H9 (cell line): ENCODE measurements at regions not wholly inside any gene's neighbourhood (a gene's known extent, or its start where the extent isn't known, plus 50 kb on each side); places are given as distances from the start of the nearest gene placed in this dataset.

Experiments
- DNase-seq: peaks from one replicate; pipeline ENCODE4 v3.0.0-alpha.2; 2017
- H2AFZ ChIP-seq: one replicate; pipeline ENCODE4 v1.6.1; 2013; ENCODE audit warnings: mild to moderate bottlenecking, low read length, control low read depth, moderate library complexity
- H2AK5ac ChIP-seq: 2 replicates; pipeline ENCODE4 v1.6.1; 2013; ENCODE audit warnings: low read length, control low read depth, mixed read lengths; ENCODE audit not compliant: insufficient read length
- H2BK120ac ChIP-seq: one replicate; pipeline ENCODE4 v1.6.1; 2013; ENCODE audit warnings: low read depth, mild to moderate bottlenecking, low read length, control low read depth, inconsistent platforms; ENCODE audit not compliant: poor library complexity, severe bottlenecking
- H2BK12ac ChIP-seq: 2 replicates; pipeline ENCODE4 v1.6.1; 2013; ENCODE audit warnings: low read length, control low read depth, mixed read lengths, low read depth; ENCODE audit not compliant: insufficient read length
- H2BK15ac ChIP-seq: 2 replicates; pipeline ENCODE4 v1.6.1; 2013; ENCODE audit warnings: low read depth, low read length, control low read depth
- H2BK20ac ChIP-seq: one replicate; pipeline ENCODE4 v1.6.1; 2013; ENCODE audit warnings: low read depth, mild to moderate bottlenecking, low read length, control low read depth, inconsistent platforms; ENCODE audit not compliant: poor library complexity, severe bottlenecking
- H2BK5ac ChIP-seq: 2 replicates; pipeline ENCODE4 v1.6.1; 2013; ENCODE audit warnings: low read length, control low read depth, mixed read lengths; ENCODE audit not compliant: insufficient read length
- H3K14ac ChIP-seq: 2 replicates; pipeline ENCODE4 v1.6.1; 2013; ENCODE audit warnings: low read length, control low read depth; ENCODE audit not compliant: insufficient read depth
- H3K18ac ChIP-seq: 2 replicates; pipeline ENCODE4 v1.6.1; 2013; ENCODE audit warnings: low read depth, mild to moderate bottlenecking, mixed read lengths, low read length, control low read depth; ENCODE audit not compliant: insufficient read length
- H3K23ac ChIP-seq: 2 replicates; pipeline ENCODE4 v1.6.1; 2013; ENCODE audit warnings: low read length, control low read depth, mixed read lengths, low read depth; ENCODE audit not compliant: insufficient read length
- H3K23me2 ChIP-seq: 2 replicates; pipeline ENCODE4 v1.6.1; 2013; ENCODE audit warnings: low read depth, mild to moderate bottlenecking, mixed read lengths, low read length, control low read depth; ENCODE audit not compliant: insufficient read length, poor library complexity, severe bottlenecking
- H3K27ac ChIP-seq: 2 replicates; pipeline ENCODE4 v1.5.1; 2013; ENCODE audit warnings: low read length, control low read depth, mixed read lengths, low read depth; ENCODE audit not compliant: insufficient read length
- H3K27me3 ChIP-seq: 2 replicates; pipeline ENCODE4 v1.6.1; 2013; ENCODE audit warnings: low read length, control low read depth, inconsistent platforms; ENCODE audit not compliant: insufficient read depth
- H3K4ac ChIP-seq: 2 replicates; pipeline ENCODE4 v1.6.1; 2013; ENCODE audit warnings: low read depth, mild to moderate bottlenecking, control low read depth, inconsistent platforms, low read length, moderate library complexity
- H3K4me1 ChIP-seq: 2 replicates; pipeline ENCODE4 v1.6.1; 2013; ENCODE audit warnings: low read length, control low read depth, inconsistent platforms; ENCODE audit not compliant: insufficient read depth
- H3K4me2 ChIP-seq: 2 replicates; pipeline ENCODE4 v1.6.1; 2013; ENCODE audit warnings: low read length, control low read depth, mixed read lengths; ENCODE audit not compliant: insufficient read length, insufficient read depth
- H3K56ac ChIP-seq: 2 replicates; pipeline ENCODE4 v1.6.1; 2013; ENCODE audit warnings: low read depth, mild to moderate bottlenecking, mixed read lengths, low read length, control low read depth; ENCODE audit not compliant: insufficient read length
- H3K79me1 ChIP-seq: 2 replicates; pipeline ENCODE4 v1.6.1; 2013; ENCODE audit warnings: low read depth, mild to moderate bottlenecking, moderate library complexity, low read length, control low read depth, inconsistent platforms; ENCODE audit not compliant: insufficient read depth, poor library complexity, severe bottlenecking
- H3K79me2 ChIP-seq: 2 replicates; pipeline ENCODE4 v1.6.1; 2013; ENCODE audit warnings: low read length, control low read depth, inconsistent platforms; ENCODE audit not compliant: insufficient read depth
- H3K9ac ChIP-seq: 2 replicates; pipeline ENCODE4 v1.6.1; 2013; ENCODE audit warnings: low read length, control low read depth, mixed read lengths; ENCODE audit not compliant: insufficient read length; ENCODE audit errors: extremely low read depth
- H3K9me3 ChIP-seq: one replicate; pipeline ENCODE4 v1.6.1; 2013; ENCODE audit warnings: low read depth, low read length, inconsistent platforms; ENCODE audit not compliant: control insufficient read depth
- H3T11ph ChIP-seq: one replicate; pipeline ENCODE4 v1.6.1; 2013; ENCODE audit warnings: mild to moderate bottlenecking, low read length, control low read depth, inconsistent platforms
- H4K20me1 ChIP-seq: one replicate; pipeline ENCODE4 v1.6.1; 2013; ENCODE audit not compliant: control insufficient read depth, insufficient read length, insufficient read depth
- H4K5ac ChIP-seq: 2 replicates; pipeline ENCODE4 v1.6.1; 2013; ENCODE audit warnings: low read depth, mild to moderate bottlenecking, mixed read lengths, low read length, control low read depth; ENCODE audit not compliant: insufficient read length
- H4K8ac ChIP-seq: replicated peaks from 2 replicates; pipeline ENCODE4 v1.6.1; 2013; ENCODE audit warnings: low read length, control low read depth, mixed read lengths, low read depth; ENCODE audit not compliant: insufficient read length
- H4K91ac ChIP-seq: 2 replicates; pipeline ENCODE4 v1.6.1; 2013; ENCODE audit warnings: low read depth, mild to moderate bottlenecking, moderate library complexity, mixed read lengths, low read length, control low read depth; ENCODE audit not compliant: insufficient read length
- H3K27ac Mint-ChIP-seq, 3 experiments: 2 replicates in 2 of 3; 3 replicates in 1 of 3; pipeline ENCODE4 v1.8.0; 2020 to 2021; ENCODE audit warnings: mixed read lengths in 3 of 3, mild to moderate bottlenecking in 1 of 3, moderate library complexity in 1 of 3
- H3K27me3 Mint-ChIP-seq: 2 replicates; pipeline ENCODE4 v1.8.0; 2021; ENCODE audit warnings: low read depth, mild to moderate bottlenecking, moderate library complexity, mixed read lengths
- H3K36me3 Mint-ChIP-seq, 3 experiments: 2 replicates in 2 of 3; 3 replicates in 1 of 3; pipeline ENCODE4 v1.8.0; 2020 to 2021; ENCODE audit warnings: low read depth in 3 of 3, mixed read lengths in 3 of 3; ENCODE audit not compliant: insufficient read depth in 1 of 3
- H3K4me1 Mint-ChIP-seq, 2 experiments: 2 replicates each; pipeline ENCODE4 v1.8.0; 2020; ENCODE audit warnings: mixed read lengths in 2 of 2
- H3K4me3 Mint-ChIP-seq, 2 experiments: 2 replicates in 1 of 2; 3 replicates in 1 of 2; pipeline ENCODE4 v1.8.0; 2020 to 2021; ENCODE audit warnings: mild to moderate bottlenecking in 2 of 2, mixed read lengths in 2 of 2, moderate library complexity in 1 of 2
- H3K9me3 Mint-ChIP-seq, 2 experiments: 2 replicates in 1 of 2; 3 replicates in 1 of 2; pipeline ENCODE4 v1.8.0; 2020; ENCODE audit warnings: mild to moderate bottlenecking in 2 of 2, mixed read lengths in 2 of 2, moderate library complexity in 1 of 2
- CTCF ChIP-seq: fragments of 200-600 bp; sonication (generic); conservative IDR thresholded peaks from 3 replicates; pipeline ENCODE4 v1.8.0; 2021; ENCODE audit warnings: antibody characterized with exemption, mild to moderate bottlenecking
- WGBS: extraction: QIAGEN DNeasy Blood & Tissue Kit; methylation state at CpG from one replicate; pipeline ENCODE4 v1.1.7; 2013; ENCODE audit warnings: missing lambda C conversion rate, low lambda C conversion rate, mixed read lengths; ENCODE audit not compliant: insufficient read length; ENCODE audit errors: extremely low coverage; 5-methylcytosine and 5-hydroxymethylcytosine counted together

- Histone ChIP-seq H3K56ac (no peak overlapping the region), H2AFZ (no peak overlapping the region), H3K9ac (no peak overlapping the region), H3K14ac (no peak overlapping the region), H4K5ac (no peak overlapping the region), H3K4ac (no peak overlapping the region), H2BK15ac (no peak overlapping the region), H3K9me3 (no peaks in the 10 kb centered on the region), H3K27me3 (no peaks in the 10 kb centered on the region), H2BK20ac (no peak overlapping the region), H4K91ac (no peak overlapping the region), H3T11ph (no peak overlapping the region), H2AK5ac (no peak overlapping the region), H3K79me2 (no peaks in the 10 kb centered on the region), H3K27ac (no peak overlapping the region), H3K4me1 (no peaks in the 10 kb centered on the region), H2BK12ac (no peak overlapping the region), H3K4me2 (no peak overlapping the region), H2BK120ac (no peak overlapping the region), H3K79me1 (no peaks in the 10 kb centered on the region), H2BK5ac (no peak overlapping the region), H3K23ac (no peak overlapping the region), H3K23me2 (no peaks in the 10 kb centered on the region), H4K8ac (no peak overlapping the region), H4K20me1 (no peaks in the 10 kb centered on the region), H3K18ac (no peak overlapping the region)
- no peak for TF ChIP-seq CTCF
- Mint-ChIP-seq H3K9me3 (peaks cover 7 to 16% of the 10 kb centered on the region in 2 experiments), H3K27ac (no peak overlapping the region), H3K4me1 (peaks cover 4 to 6% of the 10 kb centered on the region in 2 experiments; a peak in 2 of 4 replicates), H3K27me3 (no peaks in the 10 kb centered on the region), H3K36me3 (peaks cover 4 to 13% (median 12%) of the 10 kb centered on the region in 3 experiments; a peak in 6 of 7 replicates), H3K4me3 (no peak overlapping the region)
- DNase-seq: no peak
- WGBS: no CpG with 5 or more reads among the region's 2 CpGs
Observed at GRCh38 chr2:33984131-33984530, 385.0 kb upstream of the FAM98A start.
